ENCODE measurements at regions not wholly inside any gene's neighbourhood (a gene's known extent, or its start where the extent isn't known, plus 50 kb on each side); places are given as distances from the start of the nearest gene placed in this dataset.

DNA sequence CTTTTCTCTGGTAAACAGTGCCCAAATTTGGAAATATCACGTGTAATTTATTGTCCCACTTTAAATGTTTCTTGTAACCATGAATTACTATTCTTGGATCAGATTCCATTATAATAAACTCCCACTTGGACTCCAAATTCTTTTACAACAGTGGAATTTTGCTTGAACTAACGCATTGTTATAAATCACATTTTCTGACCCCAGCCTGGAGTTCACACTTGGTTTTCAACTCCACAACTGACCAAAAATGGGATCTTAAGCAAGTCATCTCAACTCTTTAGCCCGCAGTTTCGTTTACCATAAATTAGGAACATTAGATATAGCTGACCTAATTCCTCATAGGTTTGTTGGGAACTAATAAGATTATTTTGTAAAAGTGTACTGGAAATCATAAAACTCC, 336.8 kb upstream of the NCAM1 start:
- TF ChIP-seq, protein P1, sequence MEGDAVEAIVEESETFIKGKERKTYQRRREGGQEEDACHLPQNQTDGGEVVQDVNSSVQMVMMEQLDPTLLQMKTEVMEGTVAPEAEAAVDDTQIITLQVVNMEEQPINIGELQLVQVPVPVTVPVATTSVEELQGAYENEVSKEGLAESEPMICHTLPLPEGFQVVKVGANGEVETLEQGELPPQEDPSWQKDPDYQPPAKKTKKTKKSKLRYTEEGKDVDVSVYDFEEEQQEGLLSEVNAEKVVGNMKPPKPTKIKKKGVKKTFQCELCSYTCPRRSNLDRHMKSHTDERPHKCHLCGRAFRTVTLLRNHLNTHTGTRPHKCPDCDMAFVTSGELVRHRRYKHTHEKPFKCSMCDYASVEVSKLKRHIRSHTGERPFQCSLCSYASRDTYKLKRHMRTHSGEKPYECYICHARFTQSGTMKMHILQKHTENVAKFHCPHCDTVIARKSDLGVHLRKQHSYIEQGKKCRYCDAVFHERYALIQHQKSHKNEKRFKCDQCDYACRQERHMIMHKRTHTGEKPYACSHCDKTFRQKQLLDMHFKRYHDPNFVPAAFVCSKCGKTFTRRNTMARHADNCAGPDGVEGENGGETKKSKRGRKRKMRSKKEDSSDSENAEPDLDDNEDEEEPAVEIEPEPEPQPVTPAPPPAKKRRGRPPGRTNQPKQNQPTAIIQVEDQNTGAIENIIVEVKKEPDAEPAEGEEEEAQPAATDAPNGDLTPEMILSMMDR (conservative IDR thresholded peaks at IDR 0.05; ENCODE audit: low read depth, low read length): no peak
- TF ChIP-seq RFX5 (IDR thresholded peaks at IDR 0.05; ENCODE audit: low read depth, low read length) (no peak), POLR2A (IDR thresholded peaks at IDR 0.05; ENCODE audit: low read depth, low read length) (no peak)
